HEK293 (cell line): ENCODE measurements at regions not wholly inside any gene's neighbourhood (a gene's known extent, or its start where the extent isn't known, plus 50 kb on each side); places are given as distances from the start of the nearest gene placed in this dataset.

Experiments used
- CTCF ChIA-PET: fragments of 350-600 bp; formaldehyde crosslinking; extraction: SDS; loops from one replicate; lab custom pipeline; 2021; ENCODE audit warnings: antibody characterized with exemption; lab: Yijun Ruan, JAX
- POLR2A ChIA-PET: fragments of 300-600 bp; formaldehyde crosslinking; extraction: SDS; loops from one replicate; lab custom pipeline; 2020; ENCODE audit warnings: antibody characterized with exemption, inconsistent platforms; lab: Yijun Ruan, JAX
- H3K27ac ChIP-seq: fragments of 200-500 bp; sonication (Bioruptor generic); 2 replicates; pipeline ENCODE4 v1.5.1; 2014; ENCODE audit warnings: low read depth, low read length, control low read depth, inconsistent platforms; ENCODE audit errors: extremely low read depth
- H3K36me3 ChIP-seq, 2 experiments: fragments of 200-500 bp in 1 of 2; sonication (Bioruptor generic) in 1 of 2; 1 replicate in 1 of 2; 2 replicates in 1 of 2; pipeline ENCODE4 v1.5.1; 2014 to 2017; ENCODE audit warnings: inconsistent platforms in 2 of 2, low read length in 2 of 2; ENCODE audit not compliant: control insufficient read depth in 2 of 2, insufficient read depth in 1 of 2
- H3K4me1 ChIP-seq: fragments of 200-500 bp; sonication (Bioruptor generic); 2 replicates; pipeline ENCODE4 v1.5.1; 2014; ENCODE audit warnings: mild to moderate bottlenecking, low read length, inconsistent platforms; ENCODE audit not compliant: control insufficient read depth, insufficient read depth
- H3K4me3 ChIP-seq: 2 replicates; pipeline ENCODE4 v1.5.1; 2011; ENCODE audit warnings: low read depth, mild to moderate bottlenecking, control low read depth, low read length, moderate library complexity
- H3K9me3 ChIP-seq: fragments of 200-500 bp; sonication (Bioruptor generic); 2 replicates; pipeline ENCODE4 v1.5.1; 2014; ENCODE audit warnings: low read depth, low read length, inconsistent platforms; ENCODE audit not compliant: control insufficient read depth, insufficient read depth
- IKZF3 ChIP-seq: fragments of 450-650 bp; IDR thresholded peaks from 2 replicates; pipeline ENCODE4 v1.5.0; 2018; ENCODE audit warnings: missing biosample characterization, mild to moderate bottlenecking, missing genetic modification characterization, moderate library complexity
- KLF10 ChIP-seq: fragments of 450-650 bp; IDR thresholded peaks from 2 replicates; pipeline ENCODE4 v1.5.1; 2018; ENCODE audit warnings: missing biosample characterization, mild to moderate bottlenecking, missing genetic modification characterization
- PRDM1 ChIP-seq: fragments of 450-650 bp; formaldehyde crosslinking; IDR thresholded peaks from 2 replicates; pipeline ENCODE4; 2016; ENCODE audit warnings: missing biosample characterization, missing genetic modification characterization
- ZBTB21 ChIP-seq: fragments of 450-650 bp; formaldehyde crosslinking; IDR thresholded peaks from 2 replicates; pipeline ENCODE4 v1.5.1; 2017; ENCODE audit warnings: missing biosample characterization, missing genetic modification characterization
- ZFP69B ChIP-seq: fragments of 450-650 bp; formaldehyde crosslinking; IDR thresholded peaks from 2 replicates; pipeline ENCODE4 v1.5.1; 2016; ENCODE audit warnings: missing biosample characterization, missing genetic modification characterization
- ZNF138 ChIP-seq: fragments of 450-650 bp; formaldehyde crosslinking; IDR thresholded peaks from 2 replicates; pipeline ENCODE4 v1.5.1; 2016; ENCODE audit warnings: missing biosample characterization, missing genetic modification characterization, borderline replicate concordance
- ZNF157 ChIP-seq: fragments of 450-650 bp; formaldehyde crosslinking; IDR thresholded peaks from 2 replicates; pipeline ENCODE4 v1.5.1; 2016; ENCODE audit warnings: missing biosample characterization, missing genetic modification characterization
- ZNF175 ChIP-seq: fragments of 450-650 bp; formaldehyde crosslinking; IDR thresholded peaks from 2 replicates; pipeline ENCODE4 v1.5.1; 2016; ENCODE audit warnings: missing biosample characterization, missing genetic modification characterization
- ZNF26 ChIP-seq: fragments of 450-650 bp; formaldehyde crosslinking; IDR thresholded peaks from 2 replicates; pipeline ENCODE4 v1.5.1; 2016; ENCODE audit warnings: missing biosample characterization, missing genetic modification characterization
- ZNF324 ChIP-seq: fragments of 450-650 bp; formaldehyde crosslinking; IDR thresholded peaks from 2 replicates; pipeline ENCODE4 v1.5.1; 2016; ENCODE audit warnings: missing biosample characterization, missing genetic modification characterization
- ZNF37A ChIP-seq: fragments of 450-650 bp; IDR thresholded peaks from 2 replicates; pipeline ENCODE4 v1.5.1; 2018; ENCODE audit warnings: missing biosample characterization, missing genetic modification characterization
- ZNF423 ChIP-seq: fragments of 450-650 bp; formaldehyde crosslinking; IDR thresholded peaks from 2 replicates; pipeline ENCODE4 v1.5.1; 2016; ENCODE audit warnings: missing biosample characterization, missing genetic modification characterization
- ZNF433 ChIP-seq: fragments of 450-650 bp; formaldehyde crosslinking; IDR thresholded peaks from 2 replicates; pipeline ENCODE4 v1.5.1; 2016; ENCODE audit warnings: missing biosample characterization, missing genetic modification characterization, low read depth
- ZNF510 ChIP-seq: fragments of 450-650 bp; formaldehyde crosslinking; IDR thresholded peaks from 2 replicates; pipeline ENCODE4 v1.5.1; 2018; ENCODE audit warnings: mild to moderate bottlenecking, missing genetic modification characterization, missing biosample characterization; ENCODE audit not compliant: insufficient replicate concordance
- ZNF639 ChIP-seq: fragments of 450-650 bp; formaldehyde crosslinking; IDR thresholded peaks from 2 replicates; pipeline ENCODE4 v1.5.1; 2016; ENCODE audit warnings: missing biosample characterization, missing genetic modification characterization
- ZNF660 ChIP-seq: fragments of 450-650 bp; IDR thresholded peaks from 2 replicates; pipeline ENCODE4 v1.5.1; 2018; ENCODE audit warnings: missing biosample characterization, mild to moderate bottlenecking, missing genetic modification characterization
- ZNF670 ChIP-seq: fragments of 450-650 bp; formaldehyde crosslinking; IDR thresholded peaks from 2 replicates; pipeline ENCODE4 v1.5.1; 2016; ENCODE audit warnings: missing biosample characterization, missing genetic modification characterization, low read depth
- ZNF701 ChIP-seq: fragments of 450-650 bp; formaldehyde crosslinking; IDR thresholded peaks from 2 replicates; pipeline ENCODE4 v1.5.1; 2016; ENCODE audit warnings: missing biosample characterization, missing genetic modification characterization
- ZNF837 ChIP-seq: fragments of 450-650 bp; formaldehyde crosslinking; IDR thresholded peaks from 2 replicates; pipeline ENCODE4 v1.5.1; 2016; ENCODE audit warnings: missing biosample characterization, missing genetic modification characterization
- ZSCAN23 ChIP-seq: fragments of 450-650 bp; formaldehyde crosslinking; IDR thresholded peaks from 2 replicates; pipeline ENCODE4 v1.5.1; 2016; ENCODE audit warnings: missing biosample characterization, missing genetic modification characterization
- TF ChIP-seq, protein P1 (sequence below): fragments of 450-650 bp; formaldehyde crosslinking; IDR thresholded peaks from 2 replicates; pipeline ENCODE4 v1.5.1; 2016; ENCODE audit warnings: missing biosample characterization, missing genetic modification characterization, borderline replicate concordance
- TF ChIP-seq, protein P2 (sequence below): fragments of 450-650 bp; formaldehyde crosslinking; IDR thresholded peaks from 2 replicates; pipeline ENCODE4 v1.5.1; 2017; ENCODE audit warnings: missing biosample characterization, missing genetic modification characterization
- TF ChIP-seq, protein P3 (sequence below): fragments of 450-650 bp; IDR thresholded peaks from 2 replicates; pipeline ENCODE4 v1.5.1; 2018; ENCODE audit warnings: missing biosample characterization, missing genetic modification characterization
- TF ChIP-seq, protein P4 (sequence below): fragments of 450-650 bp; formaldehyde crosslinking; IDR thresholded peaks from 2 replicates; pipeline ENCODE4 v1.5.1; 2016; ENCODE audit warnings: missing biosample characterization, missing genetic modification characterization

DNA sequence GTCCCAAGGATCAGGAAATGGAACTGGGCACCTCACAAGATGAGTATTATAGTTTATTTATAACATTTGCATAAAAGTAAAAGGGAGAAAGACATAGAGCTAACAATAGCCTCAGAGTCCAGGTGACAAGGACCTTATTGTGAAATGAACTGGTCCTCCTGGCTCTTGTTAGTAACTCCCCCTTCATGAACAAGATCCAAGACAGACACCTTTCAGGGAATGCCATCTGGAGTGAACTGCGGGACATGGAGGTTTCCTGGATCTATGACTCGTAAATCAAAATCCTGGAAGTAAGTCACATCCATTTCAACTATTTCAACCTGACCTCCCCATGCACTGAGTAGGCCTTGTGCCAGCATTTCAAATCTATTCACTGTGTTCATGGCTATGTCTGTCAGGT is 129.5 kb upstream of the GAS1 start:
- CTCF ChIA-PET = no interaction called here
- POLR2A ChIA-PET = no interaction called here
- TF ChIP-seq ZNF837 (tag by site-specific recombination) = no peak
- no peak for TF ChIP-seq ZNF157 (tag by site-specific recombination)
- no peak for TF ChIP-seq ZNF433 (tag by site-specific recombination)
- TF ChIP-seq ZBTB21 (tag by site-specific recombination) = no peak
- TF ChIP-seq ZNF701 = no peak
- TF ChIP-seq ZNF639 = no peak
- no peak for TF ChIP-seq ZNF138 (tag by site-specific recombination)
- no peak for TF ChIP-seq ZSCAN23
- no peak for TF ChIP-seq ZNF423
- TF ChIP-seq ZNF660 (tag by site-specific recombination) = no peak
- no peak for TF ChIP-seq ZFP69B
- TF ChIP-seq, protein P1, sequence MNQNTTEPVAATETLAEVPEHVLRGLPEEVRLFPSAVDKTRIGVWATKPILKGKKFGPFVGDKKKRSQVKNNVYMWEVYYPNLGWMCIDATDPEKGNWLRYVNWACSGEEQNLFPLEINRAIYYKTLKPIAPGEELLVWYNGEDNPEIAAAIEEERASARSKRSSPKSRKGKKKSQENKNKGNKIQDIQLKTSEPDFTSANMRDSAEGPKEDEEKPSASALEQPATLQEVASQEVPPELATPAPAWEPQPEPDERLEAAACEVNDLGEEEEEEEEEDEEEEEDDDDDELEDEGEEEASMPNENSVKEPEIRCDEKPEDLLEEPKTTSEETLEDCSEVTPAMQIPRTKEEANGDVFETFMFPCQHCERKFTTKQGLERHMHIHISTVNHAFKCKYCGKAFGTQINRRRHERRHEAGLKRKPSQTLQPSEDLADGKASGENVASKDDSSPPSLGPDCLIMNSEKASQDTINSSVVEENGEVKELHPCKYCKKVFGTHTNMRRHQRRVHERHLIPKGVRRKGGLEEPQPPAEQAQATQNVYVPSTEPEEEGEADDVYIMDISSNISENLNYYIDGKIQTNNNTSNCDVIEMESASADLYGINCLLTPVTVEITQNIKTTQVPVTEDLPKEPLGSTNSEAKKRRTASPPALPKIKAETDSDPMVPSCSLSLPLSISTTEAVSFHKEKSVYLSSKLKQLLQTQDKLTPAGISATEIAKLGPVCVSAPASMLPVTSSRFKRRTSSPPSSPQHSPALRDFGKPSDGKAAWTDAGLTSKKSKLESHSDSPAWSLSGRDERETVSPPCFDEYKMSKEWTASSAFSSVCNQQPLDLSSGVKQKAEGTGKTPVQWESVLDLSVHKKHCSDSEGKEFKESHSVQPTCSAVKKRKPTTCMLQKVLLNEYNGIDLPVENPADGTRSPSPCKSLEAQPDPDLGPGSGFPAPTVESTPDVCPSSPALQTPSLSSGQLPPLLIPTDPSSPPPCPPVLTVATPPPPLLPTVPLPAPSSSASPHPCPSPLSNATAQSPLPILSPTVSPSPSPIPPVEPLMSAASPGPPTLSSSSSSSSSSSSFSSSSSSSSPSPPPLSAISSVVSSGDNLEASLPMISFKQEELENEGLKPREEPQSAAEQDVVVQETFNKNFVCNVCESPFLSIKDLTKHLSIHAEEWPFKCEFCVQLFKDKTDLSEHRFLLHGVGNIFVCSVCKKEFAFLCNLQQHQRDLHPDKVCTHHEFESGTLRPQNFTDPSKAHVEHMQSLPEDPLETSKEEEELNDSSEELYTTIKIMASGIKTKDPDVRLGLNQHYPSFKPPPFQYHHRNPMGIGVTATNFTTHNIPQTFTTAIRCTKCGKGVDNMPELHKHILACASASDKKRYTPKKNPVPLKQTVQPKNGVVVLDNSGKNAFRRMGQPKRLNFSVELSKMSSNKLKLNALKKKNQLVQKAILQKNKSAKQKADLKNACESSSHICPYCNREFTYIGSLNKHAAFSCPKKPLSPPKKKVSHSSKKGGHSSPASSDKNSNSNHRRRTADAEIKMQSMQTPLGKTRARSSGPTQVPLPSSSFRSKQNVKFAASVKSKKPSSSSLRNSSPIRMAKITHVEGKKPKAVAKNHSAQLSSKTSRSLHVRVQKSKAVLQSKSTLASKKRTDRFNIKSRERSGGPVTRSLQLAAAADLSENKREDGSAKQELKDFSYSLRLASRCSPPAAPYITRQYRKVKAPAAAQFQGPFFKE (tag by site-specific recombination) = no peak
- no peak for TF ChIP-seq KLF10 (tag by site-specific recombination)
- TF ChIP-seq, protein P2, sequence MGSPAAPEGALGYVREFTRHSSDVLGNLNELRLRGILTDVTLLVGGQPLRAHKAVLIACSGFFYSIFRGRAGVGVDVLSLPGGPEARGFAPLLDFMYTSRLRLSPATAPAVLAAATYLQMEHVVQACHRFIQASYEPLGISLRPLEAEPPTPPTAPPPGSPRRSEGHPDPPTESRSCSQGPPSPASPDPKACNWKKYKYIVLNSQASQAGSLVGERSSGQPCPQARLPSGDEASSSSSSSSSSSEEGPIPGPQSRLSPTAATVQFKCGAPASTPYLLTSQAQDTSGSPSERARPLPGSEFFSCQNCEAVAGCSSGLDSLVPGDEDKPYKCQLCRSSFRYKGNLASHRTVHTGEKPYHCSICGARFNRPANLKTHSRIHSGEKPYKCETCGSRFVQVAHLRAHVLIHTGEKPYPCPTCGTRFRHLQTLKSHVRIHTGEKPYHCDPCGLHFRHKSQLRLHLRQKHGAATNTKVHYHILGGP = no peak
- TF ChIP-seq, all 188 proteins: peak for 0
- Histone ChIP-seq H3K27ac (no peak overlapping the region), H3K9me3 (no peaks in the 10 kb centered on the region), H3K4me1 (no peaks in the 10 kb centered on the region), H3K4me3 (no peak overlapping the region), H3K36me3 (no peaks in the 10 kb centered on the region)

DNA sequence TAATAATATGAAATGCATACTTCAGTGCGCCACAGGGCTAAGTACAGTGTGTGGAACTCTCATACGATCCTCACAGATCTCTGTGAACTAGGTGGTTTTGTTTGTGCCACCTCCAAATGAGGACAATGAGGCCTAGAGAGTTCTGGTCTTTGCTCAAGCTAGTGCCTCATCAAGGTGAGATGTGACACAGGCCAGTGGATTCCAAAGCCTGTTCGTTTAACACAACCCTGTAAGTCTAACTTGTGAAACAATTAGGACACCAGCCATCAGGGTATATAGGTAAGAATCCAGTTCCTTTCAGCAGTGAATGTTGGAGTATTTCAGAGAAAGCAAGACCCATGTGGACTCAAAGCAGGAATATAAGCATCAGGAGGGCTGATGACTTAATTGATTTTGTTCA is 130.7 kb upstream of the GAS1 start:
- no peaks in the 10 kb centered on the region for H3K4me1 ChIP-seq
- no peaks in the 10 kb centered on the region for H3K36me3 ChIP-seq
- ChIA-PET POLR2A (no interaction called here), CTCF (interaction anchor here (0.7 kb wide), 1 partner anchor 131 kb away, joined by 3 read pairs; no protein-coding TSS in a partner anchor)
- H3K4me3 ChIP-seq = no peak overlapping the region
- H3K27ac ChIP-seq = no peak overlapping the region
- no peaks in the 10 kb centered on the region for H3K9me3 ChIP-seq
- TF ChIP-seq IKZF3 (tag by site-specific recombination) (no peak), ZNF670 (tag by site-specific recombination) (no peak), ZNF510 (tag by site-specific recombination) (no peak), ZNF26 (no peak), ZNF37A (no peak), ZNF324 (tag by site-specific recombination) (no peak), ZNF175 (tag by site-specific recombination) (no peak), PRDM1 (tag by site-specific recombination) (no peak)
- TF ChIP-seq, protein P3, sequence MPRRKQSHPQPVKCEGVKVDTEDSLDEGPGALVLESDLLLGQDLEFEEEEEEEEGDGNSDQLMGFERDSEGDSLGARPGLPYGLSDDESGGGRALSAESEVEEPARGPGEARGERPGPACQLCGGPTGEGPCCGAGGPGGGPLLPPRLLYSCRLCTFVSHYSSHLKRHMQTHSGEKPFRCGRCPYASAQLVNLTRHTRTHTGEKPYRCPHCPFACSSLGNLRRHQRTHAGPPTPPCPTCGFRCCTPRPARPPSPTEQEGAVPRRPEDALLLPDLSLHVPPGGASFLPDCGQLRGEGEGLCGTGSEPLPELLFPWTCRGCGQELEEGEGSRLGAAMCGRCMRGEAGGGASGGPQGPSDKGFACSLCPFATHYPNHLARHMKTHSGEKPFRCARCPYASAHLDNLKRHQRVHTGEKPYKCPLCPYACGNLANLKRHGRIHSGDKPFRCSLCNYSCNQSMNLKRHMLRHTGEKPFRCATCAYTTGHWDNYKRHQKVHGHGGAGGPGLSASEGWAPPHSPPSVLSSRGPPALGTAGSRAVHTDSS (tag by site-specific recombination) = no peak
- TF ChIP-seq, protein P4, sequence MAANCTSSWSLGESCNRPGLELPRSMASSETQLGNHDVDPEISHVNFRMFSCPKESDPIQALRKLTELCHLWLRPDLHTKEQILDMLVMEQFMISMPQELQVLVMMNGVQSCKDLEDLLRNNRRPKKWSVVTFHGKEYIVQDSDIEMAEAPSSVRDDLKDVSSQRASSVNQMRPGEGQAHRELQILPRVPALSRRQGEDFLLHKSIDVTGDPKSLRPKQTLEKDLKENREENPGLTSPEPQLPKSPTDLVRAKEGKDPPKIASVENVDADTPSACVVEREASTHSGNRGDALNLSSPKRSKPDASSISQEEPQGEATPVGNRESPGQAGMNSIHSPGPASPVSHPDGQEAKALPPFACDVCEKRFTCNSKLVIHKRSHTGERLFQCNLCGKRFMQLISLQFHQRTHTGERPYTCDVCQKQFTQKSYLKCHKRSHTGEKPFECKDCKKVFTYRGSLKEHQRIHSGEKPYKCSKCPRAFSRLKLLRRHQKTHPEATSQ (tag by site-specific recombination) = no peak
